AG09309 (cell line): ENCODE measurements at regions not wholly inside any gene's neighbourhood (a gene's known extent, or its start where the extent isn't known, plus 50 kb on each side); places are given as distances from the start of the nearest gene placed in this dataset.

Experiments
- DNase-seq: peaks from one replicate; pipeline ENCODE4 v3.0.0-alpha.2; 2010; ENCODE audit warnings: low read depth
- H3K4me3 ChIP-seq: 2 replicates; pipeline ENCODE4 v1.5.1; 2011; ENCODE audit warnings: mild to moderate bottlenecking, low read depth, low read length, moderate library complexity; ENCODE audit not compliant: control insufficient read depth
- TF ChIP-seq, protein P1 (sequence below): IDR thresholded peaks from 2 replicates; pipeline ENCODE4 v1.5.1; 2011; ENCODE audit warnings: mild to moderate bottlenecking, low read depth, low read length, inconsistent platforms; ENCODE audit not compliant: insufficient read depth, control insufficient read depth; ENCODE audit errors: missing control alignments

GRCh38 chr4:104589264-104589868 lies 94.7 kb upstream of the CXXC4 start:
- TF ChIP-seq, protein P1, sequence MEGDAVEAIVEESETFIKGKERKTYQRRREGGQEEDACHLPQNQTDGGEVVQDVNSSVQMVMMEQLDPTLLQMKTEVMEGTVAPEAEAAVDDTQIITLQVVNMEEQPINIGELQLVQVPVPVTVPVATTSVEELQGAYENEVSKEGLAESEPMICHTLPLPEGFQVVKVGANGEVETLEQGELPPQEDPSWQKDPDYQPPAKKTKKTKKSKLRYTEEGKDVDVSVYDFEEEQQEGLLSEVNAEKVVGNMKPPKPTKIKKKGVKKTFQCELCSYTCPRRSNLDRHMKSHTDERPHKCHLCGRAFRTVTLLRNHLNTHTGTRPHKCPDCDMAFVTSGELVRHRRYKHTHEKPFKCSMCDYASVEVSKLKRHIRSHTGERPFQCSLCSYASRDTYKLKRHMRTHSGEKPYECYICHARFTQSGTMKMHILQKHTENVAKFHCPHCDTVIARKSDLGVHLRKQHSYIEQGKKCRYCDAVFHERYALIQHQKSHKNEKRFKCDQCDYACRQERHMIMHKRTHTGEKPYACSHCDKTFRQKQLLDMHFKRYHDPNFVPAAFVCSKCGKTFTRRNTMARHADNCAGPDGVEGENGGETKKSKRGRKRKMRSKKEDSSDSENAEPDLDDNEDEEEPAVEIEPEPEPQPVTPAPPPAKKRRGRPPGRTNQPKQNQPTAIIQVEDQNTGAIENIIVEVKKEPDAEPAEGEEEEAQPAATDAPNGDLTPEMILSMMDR: no peak
- no peak for DNase-seq
- no peak overlapping the region for H3K4me3 ChIP-seq

GRCh38 chr4:104591510-104591911 lies 96.8 kb upstream of the CXXC4 start:
- no peak overlapping the region for H3K4me3 ChIP-seq
- no peak for DNase-seq
- TF ChIP-seq, protein P1: no peak

- no peak overlapping the region for H3K4me3 ChIP-seq
- TF ChIP-seq, protein P1: no peak
- DNase-seq: no peak
Observed at GRCh38 chr4:104592183-104592582, 97.5 kb upstream of the CXXC4 start.

DNA sequence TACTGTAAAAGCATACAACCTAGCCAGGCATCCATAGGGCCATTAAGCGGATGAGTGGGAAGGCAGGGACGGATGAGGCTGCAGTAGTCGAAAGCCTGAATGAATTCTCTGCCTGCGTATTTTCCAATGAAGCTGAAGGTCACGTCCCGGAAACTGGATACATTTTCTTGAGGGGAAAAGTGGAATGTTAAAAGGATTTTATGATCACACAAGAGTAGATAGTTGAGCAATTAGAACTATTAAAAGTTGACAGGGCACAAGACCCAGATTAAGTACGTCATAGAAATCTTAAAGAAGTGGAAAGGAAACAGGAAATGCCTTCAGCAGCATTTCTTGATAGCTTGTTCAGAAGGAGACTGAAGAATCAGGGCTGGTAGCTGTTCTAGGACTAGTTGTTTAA lies 98.3 kb upstream of the CXXC4 start:
- DNase-seq: no peak
- H3K4me3 ChIP-seq: no peak overlapping the region
- TF ChIP-seq, protein P1: no peak

- no peak for DNase-seq
- no peak overlapping the region for H3K4me3 ChIP-seq
- TF ChIP-seq, protein P1: no peak
Observed at GRCh38 chr4:104596189-104596588, 101.5 kb upstream of the CXXC4 start.

DNA sequence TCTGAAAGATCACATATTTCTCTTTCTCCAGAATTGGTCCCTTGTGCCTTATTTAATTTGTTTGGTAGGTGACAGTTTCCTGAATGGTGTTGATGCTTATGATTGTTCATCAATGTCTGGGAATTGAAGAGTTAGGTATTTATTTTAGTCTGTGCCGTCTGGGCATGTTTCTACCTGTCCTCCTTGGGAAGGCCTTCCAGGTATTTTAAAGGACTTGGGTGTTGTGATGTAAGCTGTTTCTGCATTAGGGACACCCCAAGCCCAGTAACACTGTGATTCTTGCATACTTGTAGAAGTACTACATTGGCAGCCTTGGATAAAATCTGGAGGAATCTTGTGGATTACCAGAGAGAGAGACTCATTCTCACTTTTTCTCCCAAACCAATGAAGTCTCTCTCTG lies 120.8 kb upstream of the CXXC4 start:
- TF ChIP-seq, protein P1: no peak
- no peak overlapping the region for H3K4me3 ChIP-seq
- DNase-seq: no peak

DNA sequence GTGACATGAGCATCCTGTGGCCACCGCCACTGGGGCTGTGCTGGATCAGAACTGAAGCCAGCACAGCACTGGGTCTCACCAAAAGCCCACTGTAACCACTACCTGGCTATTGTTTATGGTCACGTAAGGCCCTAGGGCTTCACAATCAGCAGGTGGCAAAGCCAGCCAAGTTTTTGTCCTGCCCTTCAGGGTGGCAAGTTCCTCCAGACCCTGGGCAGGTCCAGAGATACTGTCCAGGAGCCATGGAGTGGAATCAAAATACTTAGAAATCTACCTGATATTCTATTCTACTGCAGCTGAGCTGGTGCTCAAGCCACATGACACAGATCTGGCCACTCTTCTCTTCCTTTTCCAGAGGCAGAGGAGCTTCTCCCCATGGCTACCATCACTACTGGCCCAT lies 121.2 kb upstream of the CXXC4 start:
- no peak overlapping the region for H3K4me3 ChIP-seq
- TF ChIP-seq, protein P1: no peak
- no peak for DNase-seq
